ENCODE measurements at regions not wholly inside any gene's neighbourhood (a gene's known extent, or its start where the extent isn't known, plus 50 kb on each side); places are given as distances from the start of the nearest gene placed in this dataset.

GRCh38 chr20:60904730-60905129, 347.3 kb upstream of the CDH4 start:
- DNase-seq (ENCODE audit: low read depth) = no peak
- no peak for TF ChIP-seq CTCF (IDR thresholded peaks at IDR 0.05; ENCODE audit: control insufficient read depth, extremely low read depth, insufficient read depth)
- H3K4me3 ChIP-seq (ENCODE audit: low read depth, low read length) = no peak overlapping the region

GRCh38 chr20:60905919-60906318, 346.1 kb upstream of the CDH4 start:
- no peak for DNase-seq (ENCODE audit: low read depth)
- H3K4me3 ChIP-seq (ENCODE audit: low read depth, low read length) = no peak overlapping the region
- no peak for TF ChIP-seq CTCF (IDR thresholded peaks at IDR 0.05; ENCODE audit: control insufficient read depth, extremely low read depth, insufficient read depth)

GRCh38 chr20:60906555-60906954, 345.5 kb upstream of the CDH4 start:
- DNase-seq (ENCODE audit: low read depth) = no peak

GRCh38 chr20:60913298-60913697, 338.8 kb upstream of the CDH4 start:
- DNase-seq (ENCODE audit: low read depth) = no peak
- TF ChIP-seq CTCF (IDR thresholded peaks at IDR 0.05; ENCODE audit: control insufficient read depth, extremely low read depth, insufficient read depth) = no peak

More at GRCh38 chr20:60906555-60906954, 345.5 kb upstream of the CDH4 start:
- no peak for TF ChIP-seq CTCF (IDR thresholded peaks at IDR 0.05; ENCODE audit: control insufficient read depth, extremely low read depth, insufficient read depth)
- H3K4me3 ChIP-seq (ENCODE audit: low read depth, low read length) = no peak overlapping the region

GRCh38 chr20:60921022-60921622, 330.9 kb upstream of the CDH4 start:
- TF ChIP-seq CTCF (IDR thresholded peaks at IDR 0.05; ENCODE audit: control insufficient read depth, extremely low read depth, insufficient read depth) = no peak
- no peak overlapping the region for H3K4me3 ChIP-seq (ENCODE audit: low read depth, low read length)
- DNase-seq (ENCODE audit: low read depth) = no peak

More at GRCh38 chr20:60913298-60913697, 338.8 kb upstream of the CDH4 start:
- H3K4me3 ChIP-seq (ENCODE audit: low read depth, low read length) = no peak overlapping the region

GRCh38 chr20:60926831-60927230, 325.2 kb upstream of the CDH4 start:
- H3K4me3 ChIP-seq (ENCODE audit: low read depth, low read length) = no peak overlapping the region
- no peak for TF ChIP-seq CTCF (IDR thresholded peaks at IDR 0.05; ENCODE audit: control insufficient read depth, extremely low read depth, insufficient read depth)
- DNase-seq (ENCODE audit: low read depth) = no peak

GRCh38 chr20:60928341-60928740, 323.7 kb upstream of the CDH4 start:
- no peak for DNase-seq (ENCODE audit: low read depth)
- no peak for TF ChIP-seq CTCF (IDR thresholded peaks at IDR 0.05; ENCODE audit: control insufficient read depth, extremely low read depth, insufficient read depth)
- no peak overlapping the region for H3K4me3 ChIP-seq (ENCODE audit: low read depth, low read length)
